Thyroid gland (tissue), 4 donors: ENCODE measurements at regions not wholly inside any gene's neighbourhood (a gene's known extent, or its start where the extent isn't known, plus 50 kb on each side); places are given as distances from the start of the nearest gene placed in this dataset.

Experiments
- DNase-seq, 2 donors: peaks; one replicate each; pipeline ENCODE4 v3.0.0-alpha.2; 2019
- H3K27ac ChIP-seq, 3 donors: fragments of 200-600 bp; sonication (generic); 1 replicate in 2 of 3; 2 replicates in 1 of 3; pipeline ENCODE4 v1.5.1; 2016 to 2019; ENCODE audit warnings: mild to moderate bottlenecking in 1 of 3, moderate library complexity in 1 of 3
- H3K27me3 ChIP-seq: fragments of 200-600 bp; sonication (generic); one replicate; pipeline ENCODE4 v1.5.1; 2019
- H3K36me3 ChIP-seq, 2 donors: fragments of 200-600 bp; sonication (generic); one replicate each; pipeline ENCODE4 v1.5.1; 2016 to 2019
- H3K4me1 ChIP-seq, 2 donors: fragments of 200-600 bp; sonication (generic); one replicate each; pipeline ENCODE4 v1.5.1; 2017 to 2019
- H3K4me3 ChIP-seq, 3 donors: fragments of 200-600 bp; sonication (generic); replicated peaks in 1 of 3; 1 replicate in 2 of 3; 2 replicates in 1 of 3; pipeline ENCODE4 v1.5.1; 2016; ENCODE audit warnings: mild to moderate bottlenecking in 1 of 3
- H3K9me3 ChIP-seq: fragments of 200-600 bp; sonication (generic); one replicate; pipeline ENCODE4 v1.5.1; 2017
- POLR2A ChIP-seq, 2 donors: fragments of 450-650 bp; IDR thresholded peaks; one replicate each; pipeline ENCODE4 v1.6.1; 2017; ENCODE audit warnings: antibody characterized with exemption in 2 of 2, mild to moderate bottlenecking in 2 of 2, moderate library complexity in 1 of 2
- WGBS, 2 donors: methylation state at CpG; one replicate each; pipeline ENCODE4 v1.1.5; 2017; 5-methylcytosine and 5-hydroxymethylcytosine counted together
- intact Hi-C: fragments of 100-400 bp; cut with DNase I; formaldehyde crosslinking; loops from one replicate; pipeline ENCODE4 v1.15.1; 2023
- TF ChIP-seq, protein P1 (sequence below), 6 experiments: fragments of 200-600 bp in 3 of 6; fragments of 450-650 bp in 3 of 6; sonication (generic) in 3 of 6; IDR thresholded peaks; one replicate each; pipeline ENCODE4 v1.5.1; 2016 to 2019; ENCODE audit warnings: antibody characterized with exemption in 6 of 6, mild to moderate bottlenecking in 2 of 6, inconsistent platforms in 1 of 6, moderate library complexity in 1 of 6

DNA sequence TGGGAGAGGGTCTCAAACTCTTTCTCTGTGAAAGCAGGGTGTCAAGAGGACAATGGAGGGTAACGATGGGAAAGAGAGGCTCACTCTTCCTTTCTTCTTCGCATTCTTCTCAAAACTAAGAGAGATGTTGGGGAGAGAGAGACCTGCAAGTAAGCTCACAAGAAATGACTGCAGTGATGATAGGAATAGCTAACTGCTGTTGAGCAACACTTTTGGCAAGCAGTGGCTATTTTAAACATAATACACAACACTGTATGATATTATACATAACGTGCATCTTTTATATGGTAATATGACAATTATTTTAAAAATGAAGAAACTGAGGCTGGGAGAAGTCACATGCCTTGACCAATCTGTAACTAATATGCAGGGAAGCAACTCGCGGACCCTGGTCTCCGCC is 247.5 kb downstream of the CMPK2 start:
- WGBS, 2 donors = 86 to 90% methylated on average over 6 of the region's 6 CpGs
- Histone ChIP-seq H3K9me3 (no peaks in the 10 kb centered on the region), H3K27ac (no peak overlapping the region), H3K4me3 (no peak overlapping the region), H3K36me3 (no peaks in the 10 kb centered on the region), H3K4me1 (no peaks in the 10 kb centered on the region), H3K27me3 (no peaks in the 10 kb centered on the region)
- intact Hi-C loops = no loop called here
- no peak for TF ChIP-seq POLR2A (IDR thresholded peaks at IDR 0.05)
- TF ChIP-seq, protein P1, sequence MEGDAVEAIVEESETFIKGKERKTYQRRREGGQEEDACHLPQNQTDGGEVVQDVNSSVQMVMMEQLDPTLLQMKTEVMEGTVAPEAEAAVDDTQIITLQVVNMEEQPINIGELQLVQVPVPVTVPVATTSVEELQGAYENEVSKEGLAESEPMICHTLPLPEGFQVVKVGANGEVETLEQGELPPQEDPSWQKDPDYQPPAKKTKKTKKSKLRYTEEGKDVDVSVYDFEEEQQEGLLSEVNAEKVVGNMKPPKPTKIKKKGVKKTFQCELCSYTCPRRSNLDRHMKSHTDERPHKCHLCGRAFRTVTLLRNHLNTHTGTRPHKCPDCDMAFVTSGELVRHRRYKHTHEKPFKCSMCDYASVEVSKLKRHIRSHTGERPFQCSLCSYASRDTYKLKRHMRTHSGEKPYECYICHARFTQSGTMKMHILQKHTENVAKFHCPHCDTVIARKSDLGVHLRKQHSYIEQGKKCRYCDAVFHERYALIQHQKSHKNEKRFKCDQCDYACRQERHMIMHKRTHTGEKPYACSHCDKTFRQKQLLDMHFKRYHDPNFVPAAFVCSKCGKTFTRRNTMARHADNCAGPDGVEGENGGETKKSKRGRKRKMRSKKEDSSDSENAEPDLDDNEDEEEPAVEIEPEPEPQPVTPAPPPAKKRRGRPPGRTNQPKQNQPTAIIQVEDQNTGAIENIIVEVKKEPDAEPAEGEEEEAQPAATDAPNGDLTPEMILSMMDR (IDR thresholded peaks at IDR 0.05) = no peak
- no peak for DNase-seq

DNA sequence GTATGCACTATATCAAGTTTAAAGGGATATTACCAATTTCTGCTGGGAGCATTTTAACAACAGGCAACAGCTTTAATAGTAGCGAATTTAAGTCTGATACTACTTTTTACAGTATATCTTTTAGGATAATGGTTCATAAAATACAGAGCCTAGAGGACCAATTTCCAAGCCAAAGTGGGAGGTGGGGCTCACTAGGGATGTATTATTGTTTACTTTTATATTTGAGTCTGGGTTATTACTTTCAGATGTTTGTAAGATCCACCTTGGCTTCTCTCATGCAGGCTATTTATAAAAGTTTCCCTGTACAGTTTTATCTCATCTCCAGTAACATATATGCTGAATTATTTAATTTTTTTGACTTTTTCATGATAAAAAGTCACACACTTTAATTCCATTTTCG is 242.0 kb downstream of the CMPK2 start:
- H3K9me3 ChIP-seq = no peaks in the 10 kb centered on the region
- WGBS, 2 donors = 83 to 84% methylated on average over 2 of the region's 2 CpGs

DNA sequence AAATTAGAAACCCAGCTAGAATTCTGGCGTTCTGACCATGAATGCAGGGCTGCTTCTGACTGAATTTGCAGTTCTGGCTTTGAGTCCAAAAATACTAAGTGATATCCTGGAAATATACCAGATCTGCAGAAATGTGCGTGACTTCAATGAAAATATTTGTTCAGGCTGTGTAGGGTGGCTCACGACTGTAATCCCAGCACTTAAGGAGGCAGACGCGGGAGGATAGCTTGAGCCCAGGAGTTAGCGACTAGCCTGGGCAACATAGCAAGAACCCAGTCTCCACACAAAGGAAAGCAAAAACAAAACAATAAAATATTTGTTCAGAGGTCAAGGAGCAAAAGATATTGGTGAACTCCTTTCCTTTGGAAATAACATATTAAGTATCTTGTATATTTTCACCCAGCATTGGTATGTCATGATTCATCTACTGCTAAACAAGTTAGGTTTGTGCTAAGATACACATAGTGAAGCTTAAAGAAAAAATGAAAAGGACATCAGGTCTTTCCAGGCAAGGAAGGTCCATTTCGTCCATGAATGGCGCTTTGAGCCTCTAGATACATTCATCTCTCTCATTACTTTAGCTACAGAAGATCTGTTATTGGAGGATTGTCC is 239.2 kb downstream of the CMPK2 start:
- Histone ChIP-seq H3K4me3 (no peak overlapping the region), H3K27me3 (no peaks in the 10 kb centered on the region), H3K4me1 (no peaks in the 10 kb centered on the region), H3K27ac (no peak overlapping the region), H3K9me3 (no peaks in the 10 kb centered on the region), H3K36me3 (no peaks in the 10 kb centered on the region)
- WGBS, 2 donors = 64 to 72% methylated on average over 8 of the region's 8 CpGs
- TF ChIP-seq, protein P1 (IDR thresholded peaks at IDR 0.05) = no peak
- no peak for TF ChIP-seq POLR2A (IDR thresholded peaks at IDR 0.05)
- intact Hi-C loops = no loop called here
- DNase-seq = no peak

More for the DNA sequence above, 242.0 kb downstream of the CMPK2 start:
- Histone ChIP-seq H3K36me3 (no peaks in the 10 kb centered on the region), H3K4me3 (no peak overlapping the region), H3K27ac (no peak overlapping the region), H3K27me3 (no peaks in the 10 kb centered on the region), H3K4me1 (no peaks in the 10 kb centered on the region)
- intact Hi-C loops = no loop called here
- DNase-seq = no peak
- TF ChIP-seq POLR2A (IDR thresholded peaks at IDR 0.05) = no peak
- TF ChIP-seq, protein P1 (IDR thresholded peaks at IDR 0.05) = no peak

DNA sequence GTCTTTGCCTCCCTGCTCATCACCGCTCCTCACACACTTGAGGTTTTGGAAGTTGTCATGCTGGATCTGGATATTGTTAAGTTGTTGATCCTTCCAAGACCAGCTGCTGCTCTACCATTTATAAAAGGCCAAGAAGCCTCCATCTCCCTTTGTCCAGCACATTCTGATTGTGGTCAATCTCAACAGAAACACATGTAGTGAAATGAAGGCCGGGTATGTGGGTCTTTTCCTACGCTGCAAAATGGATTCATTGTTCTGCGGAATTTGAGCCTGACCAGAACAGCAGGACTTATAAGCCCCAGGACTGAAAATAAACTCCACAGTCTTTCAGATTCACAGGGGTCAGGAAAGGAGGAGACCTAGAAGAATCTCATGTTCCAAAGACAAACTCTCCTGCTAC is 238.4 kb downstream of the CMPK2 start:
- no peaks in the 10 kb centered on the region for H3K27me3 ChIP-seq
- WGBS, 2 donors = 95 to 100% methylated on average over 4 of the region's 4 CpGs
- no peaks in the 10 kb centered on the region for H3K9me3 ChIP-seq
- intact Hi-C loops = no loop called here
- no peak for DNase-seq
- H3K27ac ChIP-seq = no peak overlapping the region
- H3K36me3 ChIP-seq = no peaks in the 10 kb centered on the region
- H3K4me3 ChIP-seq = no peak overlapping the region
- no peaks in the 10 kb centered on the region for H3K4me1 ChIP-seq
- TF ChIP-seq, protein P1 (IDR thresholded peaks at IDR 0.05) = no peak
- no peak for TF ChIP-seq POLR2A (IDR thresholded peaks at IDR 0.05)

DNA sequence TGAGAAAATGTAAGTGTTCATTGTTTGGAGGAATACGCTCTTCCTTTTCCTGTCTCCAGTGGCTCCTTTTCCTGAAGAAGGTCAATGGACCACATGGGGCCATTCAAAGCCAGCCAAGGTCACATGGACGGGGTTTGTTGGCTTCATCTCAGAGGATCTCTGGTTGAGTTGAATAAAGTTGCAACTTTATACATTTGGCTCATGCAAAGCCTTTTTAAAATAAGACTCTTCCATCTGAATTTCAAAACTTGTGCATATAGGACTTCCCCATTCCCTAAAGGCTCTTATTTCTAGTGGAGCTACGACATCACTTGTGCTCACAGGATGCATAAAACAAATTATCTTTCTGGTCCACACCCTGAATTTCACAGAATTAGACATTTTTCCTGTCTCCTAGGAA is 235.5 kb downstream of the CMPK2 start:
- no peaks in the 10 kb centered on the region for H3K4me1 ChIP-seq
- no peaks in the 10 kb centered on the region for H3K9me3 ChIP-seq
- no peaks in the 10 kb centered on the region for H3K36me3 ChIP-seq
- no peaks in the 10 kb centered on the region for H3K27me3 ChIP-seq
- no peak overlapping the region for H3K4me3 ChIP-seq
- 63 to 71% methylated on average over 3 of the region's 3 CpGs for WGBS, 2 donors
- DNase-seq = no peak
- H3K27ac ChIP-seq = no peak overlapping the region
- intact Hi-C loops = no loop called here
- no peak for TF ChIP-seq POLR2A (IDR thresholded peaks at IDR 0.05)
- TF ChIP-seq, protein P1 (IDR thresholded peaks at IDR 0.05) = no peak
